RPMI7951 (cell line): ENCODE measurements at regions not wholly inside any gene's neighbourhood (a gene's known extent, or its start where the extent isn't known, plus 50 kb on each side); places are given as distances from the start of the nearest gene placed in this dataset.

Experiments used
- DNase-seq: peaks from one replicate; pipeline ENCODE4 v3.0.0-alpha.2; 2012; ENCODE audit warnings: low read depth

DNA sequence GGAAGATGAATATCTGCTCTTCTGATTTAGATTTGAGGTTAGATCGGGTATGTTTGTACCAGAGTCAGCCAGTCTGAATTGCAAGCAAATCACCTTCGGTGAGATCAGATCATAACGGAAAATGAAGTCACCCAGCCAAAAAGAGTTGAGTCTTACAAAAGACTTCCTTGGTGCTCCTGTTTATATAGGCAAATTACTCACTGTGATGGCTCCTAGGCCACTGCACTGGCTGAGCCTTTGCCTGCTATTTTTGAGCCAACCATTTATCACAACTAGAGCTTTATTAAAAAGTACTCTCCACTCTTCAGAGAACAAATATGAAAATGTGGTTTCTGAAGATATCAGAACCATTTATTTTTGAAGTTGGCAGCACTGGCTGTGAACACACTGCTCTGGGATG is 277.7 kb upstream of the PCSK5 start:
- no peak for DNase-seq

DNA sequence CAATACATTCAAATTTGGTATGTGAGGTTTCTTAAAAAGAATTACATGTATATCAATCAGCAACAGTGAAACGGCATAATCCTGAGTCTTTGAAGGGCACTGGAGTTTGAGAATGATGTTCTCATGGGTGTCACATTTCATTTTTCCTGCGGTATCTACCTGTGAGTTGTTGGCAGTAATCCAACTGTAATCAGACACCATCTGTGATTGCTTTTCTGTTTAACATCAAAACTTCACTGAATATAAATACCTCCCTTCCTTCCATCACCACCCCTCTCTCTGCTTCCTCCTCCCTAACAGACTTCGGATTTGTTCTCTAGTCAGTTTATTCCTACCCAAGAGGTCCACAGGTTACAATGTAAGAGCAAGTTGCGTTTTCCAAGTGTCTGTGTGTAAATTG is 275.2 kb upstream of the PCSK5 start:
- no peak for DNase-seq

GRCh38 chr9:75616052-75616451 is 274.4 kb upstream of the PCSK5 start:
- DNase-seq = no peak

DNA sequence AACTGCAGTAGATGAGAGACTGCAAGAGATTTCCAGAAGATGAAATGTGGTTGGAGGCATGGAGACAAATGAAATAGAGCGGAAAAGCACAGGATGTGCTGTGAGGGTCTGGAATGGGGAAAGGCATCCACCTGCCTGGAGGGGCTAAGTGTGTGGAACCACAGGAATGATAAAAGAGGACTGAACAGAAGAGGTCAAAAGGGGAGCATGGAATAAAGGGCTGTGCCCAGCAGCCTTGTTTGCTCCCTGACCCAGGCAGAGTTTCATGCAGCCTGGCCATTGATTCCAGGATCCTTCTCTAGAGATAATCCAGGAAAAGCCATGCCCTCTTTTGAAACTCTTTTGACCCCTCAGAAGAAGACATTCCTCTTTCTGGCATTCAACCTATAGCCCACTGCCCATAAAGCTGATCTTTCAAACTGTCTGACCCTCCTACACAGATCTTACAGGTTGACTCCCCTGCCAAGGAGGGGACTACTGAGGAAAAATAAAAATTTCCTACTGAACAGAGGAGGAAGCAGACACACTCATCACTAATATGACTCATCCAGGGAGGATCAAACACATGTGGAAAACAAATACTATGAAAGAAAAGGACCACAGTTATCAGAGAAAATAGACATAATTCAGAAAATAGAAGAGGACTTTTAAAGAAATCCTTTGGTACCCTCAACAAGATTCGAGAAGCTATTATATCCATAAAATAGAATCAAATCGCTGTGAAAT is 273.5 kb upstream of the PCSK5 start:
- DNase-seq = no peak

GRCh38 chr9:75623462-75623861 is 267.0 kb upstream of the PCSK5 start:
- no peak for DNase-seq

- no peak for DNase-seq
These were observed 265.5 kb upstream of the PCSK5 start for GRCh38 chr9:75624998-75625397.

DNA sequence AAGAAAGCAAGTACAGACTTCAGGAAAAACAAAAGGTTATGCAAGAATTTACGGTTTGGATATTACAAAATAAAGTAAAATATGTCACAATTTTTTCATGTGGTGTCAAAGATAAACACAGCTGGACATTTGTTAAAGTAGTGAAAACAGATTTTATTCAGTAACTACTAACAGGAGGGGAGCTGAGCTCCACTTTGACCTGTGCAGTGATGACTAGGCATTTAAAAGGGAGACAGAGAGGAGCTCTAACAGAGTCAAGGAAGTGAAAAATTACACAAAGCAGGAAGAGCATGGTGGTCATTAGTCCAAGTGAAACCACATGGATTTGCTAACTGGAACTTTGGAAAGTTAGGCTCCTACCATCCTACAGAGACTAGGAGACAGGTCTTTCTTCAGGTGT is 263.6 kb upstream of the PCSK5 start:
- DNase-seq = no peak

DNA sequence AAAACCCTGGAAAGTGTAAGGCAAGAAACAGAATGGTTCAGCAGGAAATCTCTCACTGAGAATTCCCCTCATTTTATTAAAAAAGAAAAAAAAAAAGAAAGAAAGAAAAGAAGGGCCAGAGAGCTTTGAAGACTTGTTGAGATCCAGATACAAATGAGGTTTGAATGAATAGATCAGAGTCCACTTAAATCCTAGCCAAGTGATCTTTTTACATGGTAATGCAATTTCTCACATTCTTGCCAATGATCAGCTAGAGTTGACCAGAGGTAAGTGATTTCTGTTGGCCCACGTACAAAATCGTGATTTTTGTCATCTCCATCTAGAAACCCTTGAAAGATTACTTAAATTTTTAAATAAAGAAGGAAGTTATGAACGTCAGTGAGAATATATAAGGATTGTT is 261.5 kb upstream of the PCSK5 start:
- DNase-seq = no peak

- DNase-seq = no peak
These were observed 256.9 kb upstream of the PCSK5 start for GRCh38 chr9:75633451-75634057.

DNA sequence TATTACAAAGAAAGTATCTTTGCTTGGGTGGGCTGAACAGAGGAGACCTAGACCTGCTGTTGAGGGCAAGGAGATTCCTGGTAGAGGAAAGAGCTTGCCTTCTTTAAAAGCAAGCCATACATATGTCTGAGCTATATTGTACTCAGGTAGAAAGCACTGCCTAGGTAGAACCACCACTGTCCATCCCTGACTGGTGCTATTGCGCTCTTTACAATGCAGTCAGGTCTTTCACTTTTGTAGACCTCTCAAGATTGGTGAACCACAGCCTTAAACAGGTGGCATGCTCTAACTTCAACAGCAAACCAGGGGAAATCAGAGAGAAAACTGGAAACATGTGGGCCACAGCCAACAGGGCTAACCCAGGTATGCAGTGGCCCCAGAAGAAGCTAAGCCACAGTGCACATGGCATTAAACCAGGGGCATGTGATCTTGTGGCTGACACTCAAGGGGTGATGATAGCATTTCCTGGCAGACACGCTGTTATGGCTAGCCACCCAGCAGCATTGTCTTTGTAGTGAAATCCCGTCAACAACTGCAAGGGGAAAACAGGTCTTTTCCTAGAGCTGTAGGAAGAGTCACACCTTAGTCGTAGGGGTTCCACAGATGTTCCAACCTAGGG is 253.9 kb upstream of the PCSK5 start:
- no peak for DNase-seq

- DNase-seq = no peak
These were observed 250.4 kb upstream of the PCSK5 start for GRCh38 chr9:75639971-75640610.

DNA sequence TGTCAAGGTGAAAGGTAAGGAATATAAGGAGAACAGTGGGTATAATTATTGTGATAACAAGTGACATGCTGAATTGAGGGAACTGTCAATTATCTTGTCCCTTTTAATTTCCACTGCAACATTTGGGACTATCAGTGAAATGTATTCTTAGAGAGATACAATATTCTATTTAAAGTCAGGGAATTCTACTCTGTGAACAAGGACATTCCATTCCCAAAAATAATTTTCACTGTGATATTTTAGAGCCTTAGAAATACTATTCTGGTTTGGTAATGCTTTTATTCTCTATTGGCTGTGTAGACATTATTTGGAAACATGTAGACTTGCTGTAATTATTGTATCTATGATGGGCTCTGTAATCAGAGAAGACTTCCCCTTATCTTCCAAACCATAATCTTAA is 248.0 kb upstream of the PCSK5 start:
- DNase-seq = no peak

GRCh38 chr9:75644649-75645048 is 245.8 kb upstream of the PCSK5 start:
- DNase-seq = no peak

- DNase-seq = no peak
These were observed 242.4 kb upstream of the PCSK5 start for GRCh38 chr9:75648034-75648433.

DNA sequence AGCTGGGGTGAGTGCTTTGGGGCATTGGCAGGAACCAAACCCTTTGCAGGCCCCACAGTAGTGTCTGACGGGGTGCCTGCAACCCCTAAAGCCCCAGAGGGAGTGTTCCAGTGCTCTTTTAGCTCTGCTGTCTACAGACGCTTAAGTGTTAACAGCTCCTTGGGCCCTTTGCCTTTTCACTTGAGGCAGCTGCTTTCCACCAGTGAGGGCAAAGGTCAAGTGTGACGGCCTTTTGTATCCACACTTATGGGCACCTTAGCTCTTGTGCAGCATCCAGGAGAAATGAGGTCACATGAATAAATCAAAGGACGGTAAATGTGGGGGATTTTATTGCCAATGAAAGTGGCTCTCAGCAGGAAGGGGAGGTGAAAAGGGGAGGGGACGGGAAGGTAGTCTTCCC is 241.4 kb upstream of the PCSK5 start:
- no peak for DNase-seq

DNA sequence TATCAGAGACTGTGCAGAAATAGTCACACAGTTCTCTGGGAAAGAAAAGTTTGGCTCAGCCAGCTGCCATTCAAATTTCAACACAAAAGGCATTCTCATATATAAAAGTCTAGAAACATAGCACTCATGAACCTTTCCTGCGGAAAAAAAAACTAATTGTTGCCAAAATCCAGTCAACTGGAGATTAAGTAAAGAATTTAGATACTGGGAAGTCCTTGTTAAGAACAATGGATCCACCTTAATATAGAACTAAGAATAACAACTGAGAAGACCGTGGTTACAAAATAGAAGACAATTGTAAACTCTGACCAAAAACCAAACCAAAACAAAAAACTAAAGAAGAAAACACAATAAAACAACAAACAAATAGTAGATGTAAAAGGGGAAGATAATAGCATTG is 238.8 kb upstream of the PCSK5 start:
- no peak for DNase-seq

DNA sequence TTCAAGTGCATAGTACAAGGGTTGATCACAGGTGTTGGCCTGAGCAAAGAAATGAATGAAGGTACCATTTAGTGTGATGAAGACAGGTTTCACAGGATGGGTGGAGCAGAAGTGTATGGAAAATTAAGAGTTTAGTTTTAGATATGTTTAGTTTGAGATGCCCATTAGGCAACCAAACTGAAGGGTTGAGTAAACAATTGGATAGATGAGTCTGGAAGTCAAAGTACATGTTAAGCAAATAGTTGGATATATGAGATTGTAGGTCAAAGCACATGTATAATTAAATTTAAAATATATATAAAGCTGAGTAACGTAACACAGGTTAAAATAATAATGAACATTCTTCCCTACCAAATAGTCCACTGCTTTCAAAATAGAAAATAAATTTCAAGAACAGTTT is 237.1 kb upstream of the PCSK5 start:
- no peak for DNase-seq

DNA sequence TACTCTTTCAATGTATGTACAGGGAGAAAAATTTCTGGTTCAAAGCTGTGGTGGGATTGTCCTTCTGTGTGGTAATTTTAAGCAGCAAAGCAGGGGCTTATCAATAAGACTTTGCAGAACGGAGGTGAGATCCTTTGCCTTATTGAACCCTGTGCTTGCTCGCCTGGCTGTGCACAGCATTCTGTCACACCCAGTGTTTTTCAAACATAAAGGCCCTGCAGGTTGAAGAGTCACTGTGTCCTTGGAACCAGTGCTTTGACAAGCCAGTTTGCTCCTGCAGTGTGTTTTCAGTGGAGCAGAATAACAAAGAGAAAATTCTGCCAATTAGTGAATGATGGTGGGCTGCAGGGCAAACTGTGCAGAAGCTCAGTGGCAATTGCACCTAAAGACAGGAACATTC is 236.7 kb upstream of the PCSK5 start:
- DNase-seq = no peak

DNA sequence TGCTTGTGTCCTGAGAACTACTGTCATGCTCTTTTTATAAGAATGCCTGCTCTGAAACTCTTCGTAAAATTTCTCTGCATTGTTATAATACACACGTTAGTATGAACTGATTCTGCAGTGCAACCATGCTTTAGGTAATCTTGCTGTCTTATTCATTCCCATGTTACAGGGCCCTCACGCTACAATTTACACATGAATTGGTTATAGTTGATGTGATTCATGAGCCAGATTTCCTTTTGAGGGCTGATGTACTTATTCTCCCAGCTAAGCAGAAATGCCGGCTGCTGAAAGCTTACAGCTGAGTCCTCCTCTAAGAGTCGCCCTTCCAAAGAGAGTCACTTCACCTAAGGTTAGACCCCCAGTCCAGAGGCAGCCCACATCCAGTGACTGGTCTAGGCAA is 233.5 kb upstream of the PCSK5 start:
- no peak for DNase-seq

- no peak for DNase-seq
These were observed 232.1 kb upstream of the PCSK5 start for GRCh38 chr9:75658301-75658905.

GRCh38 chr9:75664597-75664996 is 225.9 kb upstream of the PCSK5 start:
- no peak for DNase-seq

GRCh38 chr9:75666856-75667554 is 223.5 kb upstream of the PCSK5 start:
- DNase-seq = no peak
